Stomach smooth muscle (tissue), 2 donors: ENCODE measurements at regions not wholly inside any gene's neighbourhood (a gene's known extent, or its start where the extent isn't known, plus 50 kb on each side); places are given as distances from the start of the nearest gene placed in this dataset.

Experiments used
- H3K27ac ChIP-seq: one replicate; pipeline ENCODE4 v1.7.0; 2013; ENCODE audit warnings: mild to moderate bottlenecking, low read length, inconsistent platforms
- H3K27me3 ChIP-seq, 2 donors: one replicate each; pipeline ENCODE4 v1.7.0; 2013; ENCODE audit warnings: low read length in 2 of 2; ENCODE audit not compliant: insufficient read depth in 2 of 2, control insufficient read depth in 1 of 2
- H3K36me3 ChIP-seq, 2 donors: one replicate each; pipeline ENCODE4 v1.7.0; 2013; ENCODE audit warnings: low read length in 2 of 2; ENCODE audit not compliant: control insufficient read depth in 2 of 2, insufficient read depth in 2 of 2
- H3K4me1 ChIP-seq: one replicate; pipeline ENCODE4 v1.7.0; 2013; ENCODE audit warnings: low read length; ENCODE audit not compliant: control insufficient read depth, insufficient read depth
- H3K4me3 ChIP-seq, 2 donors: one replicate each; pipeline ENCODE4 v1.7.0; 2013; ENCODE audit warnings: low read length in 2 of 2
- H3K9ac ChIP-seq, 2 donors: one replicate each; pipeline ENCODE4 v1.7.0; 2013; ENCODE audit warnings: low read length in 2 of 2, mild to moderate bottlenecking in 1 of 2
- H3K9me3 ChIP-seq, 2 donors: one replicate each; pipeline ENCODE4 v1.7.0; 2013; ENCODE audit warnings: low read length in 2 of 2; ENCODE audit not compliant: control insufficient read depth in 2 of 2
- donor health status: healthy.
- donor health status: Pancreatic carcinoma.

DNA sequence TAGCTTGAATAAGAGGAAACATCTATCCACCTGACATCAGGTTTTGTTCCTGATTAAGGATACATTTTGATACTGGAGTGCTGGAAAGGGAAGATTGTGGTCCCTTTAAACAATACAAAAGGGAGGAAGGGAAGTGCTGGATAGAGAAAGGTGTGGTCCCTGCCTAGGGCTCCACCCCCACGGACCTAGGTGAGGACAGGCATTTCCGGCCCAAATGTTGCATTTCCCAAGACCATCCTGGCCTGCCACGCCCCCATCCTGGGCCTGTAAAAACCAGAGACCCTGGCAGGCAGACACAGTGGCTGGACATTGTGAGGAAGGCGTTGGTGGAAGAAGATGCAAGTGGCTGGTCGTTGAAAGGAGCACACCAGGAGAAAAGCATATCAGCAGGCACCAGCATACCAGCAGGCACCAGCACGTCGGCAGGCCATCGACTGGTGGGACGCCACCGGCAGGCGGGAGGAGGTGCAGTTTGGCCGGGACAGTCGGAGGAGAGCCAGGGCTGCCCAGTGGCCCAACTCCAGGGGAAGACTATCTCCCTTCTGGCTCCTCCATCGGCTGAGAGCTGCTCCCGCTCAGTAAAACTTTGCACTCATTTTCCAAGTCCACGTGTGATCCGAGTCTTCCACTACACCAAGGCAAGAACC is 53.2 kb upstream of the AMN1 start:
- no peaks in the 10 kb centered on the region for H3K4me1 ChIP-seq
- no peaks in the 10 kb centered on the region for H3K36me3 ChIP-seq
- H3K27me3 ChIP-seq: no peaks in the 10 kb centered on the region
- no peak overlapping the region for H3K4me3 ChIP-seq
- no peaks in the 10 kb centered on the region for H3K9me3 ChIP-seq
- no peak overlapping the region for H3K27ac ChIP-seq
- H3K9ac ChIP-seq: no peak overlapping the region

DNA sequence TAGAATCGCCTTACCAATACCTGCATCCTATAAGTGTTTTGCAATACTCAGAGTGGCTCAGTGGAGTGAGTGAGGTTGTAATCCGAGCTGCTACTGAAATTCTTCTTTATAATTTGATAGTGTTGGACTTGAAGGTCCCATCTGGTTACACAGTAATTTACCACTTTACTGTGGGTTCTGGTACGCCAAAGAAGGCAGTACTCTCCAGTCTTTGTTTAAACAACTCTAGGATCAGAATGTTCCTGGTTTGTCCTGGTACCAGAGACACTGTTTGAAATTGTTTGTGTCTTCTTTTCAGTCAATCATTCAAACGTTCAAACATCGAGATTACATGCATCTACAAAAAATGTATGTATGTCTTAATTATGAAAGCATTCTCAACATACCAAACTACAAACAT is 51.3 kb upstream of the AMN1 start:
- Histone ChIP-seq H3K27ac (no peak overlapping the region), H3K4me3 (no peak overlapping the region), H3K9ac (no peak overlapping the region), H3K27me3 (no peaks in the 10 kb centered on the region), H3K36me3 (no peaks in the 10 kb centered on the region), H3K4me1 (no peaks in the 10 kb centered on the region), H3K9me3 (no peaks in the 10 kb centered on the region)

DNA sequence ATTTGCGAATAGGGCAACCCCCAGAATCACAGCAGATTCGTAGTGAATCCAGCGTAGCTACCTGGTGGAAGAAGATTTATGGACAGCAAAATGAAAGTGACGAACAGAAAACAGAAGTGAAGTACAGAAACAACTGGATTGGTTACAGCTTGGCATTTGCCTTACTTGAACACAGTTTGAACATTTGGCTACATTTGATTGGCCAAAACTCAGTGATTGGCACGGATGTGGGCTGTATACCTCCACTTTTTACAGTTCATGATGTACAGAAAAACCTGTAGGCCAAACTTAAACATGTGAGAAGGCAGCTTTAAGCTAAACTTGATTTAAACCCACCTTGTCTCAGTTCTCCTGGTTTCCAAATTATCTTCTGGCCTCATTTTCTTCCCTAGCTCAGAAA is 49.9 kb upstream of the AMN1 start:
- Histone ChIP-seq H3K27ac (no peak overlapping the region), H3K27me3 (no peaks in the 10 kb centered on the region), H3K9me3 (no peaks in the 10 kb centered on the region), H3K9ac (no peak overlapping the region), H3K4me1 (no peaks in the 10 kb centered on the region), H3K4me3 (no peak overlapping the region), H3K36me3 (no peaks in the 10 kb centered on the region)
